ENCODE measurements at regions not wholly inside any gene's neighbourhood (a gene's known extent, or its start where the extent isn't known, plus 50 kb on each side); places are given as distances from the start of the nearest gene placed in this dataset.

GRCh38 chr4:31598639-31599038 is 878.5 kb downstream of the PCDH7 start:
- Histone ChIP-seq H3K27ac (ENCODE audit: low read depth, low read length, poor library complexity, severe bottlenecking) (no peak overlapping the region), H3K4me3 (ENCODE audit: low read depth, low read length, poor library complexity, severe bottlenecking) (no peak overlapping the region), H3K36me3 (ENCODE audit: insufficient read depth, low read length, poor library complexity, severe bottlenecking) (no peaks in the 10 kb centered on the region), H3K27me3 (replicated peaks; ENCODE audit: insufficient read depth, low read depth, low read length, poor library complexity) (no peaks in the 10 kb centered on the region), H3K4me1 (ENCODE audit: insufficient read depth, low read length, poor library complexity, severe bottlenecking) (no peaks in the 10 kb centered on the region), H3K9me3 (ENCODE audit: low read depth, low read length, poor library complexity, severe bottlenecking) (no peaks in the 10 kb centered on the region)
- TF ChIP-seq EZH2 (IDR thresholded peaks at IDR 0.05; ENCODE audit: borderline replicate concordance, low read depth, low read length, poor library complexity, severe bottlenecking): no peak
- TF ChIP-seq CTCF (conservative IDR thresholded peaks at IDR 0.05; ENCODE audit: low read depth, low read length): no peak
- intact Hi-C loops (cut with micrococcal nuclease; ENCODE audit: unreplicated experiment): no loop called here
- ChIA-PET CTCF (no interaction called here), POLR2A (ENCODE audit: low non-redundant PET) (no interaction called here)
- no peak for DNase-seq (ENCODE audit: low spot score)
- BruUV-seq (replicated peaks): no TSS peak

- Histone ChIP-seq H3K4me1 (ENCODE audit: insufficient read depth, low read length, poor library complexity, severe bottlenecking) (no peaks in the 10 kb centered on the region), H3K4me3 (ENCODE audit: low read depth, low read length, poor library complexity, severe bottlenecking) (no peak overlapping the region), H3K9me3 (ENCODE audit: low read depth, low read length, poor library complexity, severe bottlenecking) (no peaks in the 10 kb centered on the region), H3K27me3 (replicated peaks; ENCODE audit: insufficient read depth, low read depth, low read length, poor library complexity) (no peaks in the 10 kb centered on the region), H3K36me3 (ENCODE audit: insufficient read depth, low read length, poor library complexity, severe bottlenecking) (no peaks in the 10 kb centered on the region), H3K27ac (ENCODE audit: low read depth, low read length, poor library complexity, severe bottlenecking) (no peak overlapping the region)
- ChIA-PET POLR2A (ENCODE audit: low non-redundant PET) (no interaction called here), CTCF (no interaction called here)
- DNase-seq (ENCODE audit: low spot score): no peak
- BruUV-seq (replicated peaks): no TSS peak
- intact Hi-C loops (cut with micrococcal nuclease; ENCODE audit: unreplicated experiment): no loop called here
- TF ChIP-seq CTCF (conservative IDR thresholded peaks at IDR 0.05; ENCODE audit: low read depth, low read length) (no peak), EZH2 (IDR thresholded peaks at IDR 0.05; ENCODE audit: borderline replicate concordance, low read depth, low read length, poor library complexity, severe bottlenecking) (no peak)
Observed at GRCh38 chr4:31601793-31602192, 881.6 kb downstream of the PCDH7 start.

GRCh38 chr4:31613946-31614623 is 893.9 kb downstream of the PCDH7 start:
- BruUV-seq (replicated peaks): no TSS peak
- TF ChIP-seq EZH2 (IDR thresholded peaks at IDR 0.05; ENCODE audit: borderline replicate concordance, low read depth, low read length, poor library complexity, severe bottlenecking) (no peak), CTCF (conservative IDR thresholded peaks at IDR 0.05; ENCODE audit: low read depth, low read length) (no peak)
- Histone ChIP-seq H3K9me3 (ENCODE audit: low read depth, low read length, poor library complexity, severe bottlenecking) (no peaks in the 10 kb centered on the region), H3K4me3 (ENCODE audit: low read depth, low read length, poor library complexity, severe bottlenecking) (no peak overlapping the region), H3K4me1 (ENCODE audit: insufficient read depth, low read length, poor library complexity, severe bottlenecking) (peaks cover 28% of the 10 kb centered on the region), H3K27ac (ENCODE audit: low read depth, low read length, poor library complexity, severe bottlenecking) (peak overlapping the region; percentile 37), H3K27me3 (replicated peaks; ENCODE audit: insufficient read depth, low read depth, low read length, poor library complexity) (no peaks in the 10 kb centered on the region), H3K36me3 (ENCODE audit: insufficient read depth, low read length, poor library complexity, severe bottlenecking) (no peaks in the 10 kb centered on the region)
- CTCF ChIA-PET: no interaction called here
- DNase-seq (ENCODE audit: low spot score): peak; percentile 98
- POLR2A ChIA-PET (ENCODE audit: low non-redundant PET): interaction anchor here (0.5 kb wide), 1 partner anchor 1010 kb away, joined by 3 read pairs; no protein-coding TSS in a partner anchor
- intact Hi-C loops (cut with micrococcal nuclease; ENCODE audit: unreplicated experiment): no loop called here
